CD14-positive monocyte (primary cell): ENCODE measurements at regions not wholly inside any gene's neighbourhood (a gene's known extent, or its start where the extent isn't known, plus 50 kb on each side); places are given as distances from the start of the nearest gene placed in this dataset.

Source experiments
- DNase-seq, 3 donors: peaks; one replicate each; pipeline ENCODE4 v3.0.0-alpha.2; 2011 to 2022
- H2AFZ ChIP-seq: 2 replicates; pipeline ENCODE4 v1.6.0; 2012; ENCODE audit warnings: mild to moderate bottlenecking, low read depth, low read length, inconsistent platforms; ENCODE audit not compliant: insufficient read depth, poor library complexity, severe bottlenecking
- H3K27ac ChIP-seq, 2 donors: 1 replicate in 1 of 2; 2 replicates in 1 of 2; pipeline ENCODE4 v1.5.1; 2012 to 2013; ENCODE audit warnings: low read length in 2 of 2, control low read depth in 1 of 2, inconsistent platforms in 1 of 2, low read depth in 1 of 2, mild to moderate bottlenecking in 1 of 2
- H3K27me3 ChIP-seq, 2 donors: one replicate each; pipeline versions ENCODE4 v1.6.0 to v1.6.1; 2011 to 2013; ENCODE audit warnings: low read length in 2 of 2; ENCODE audit not compliant: control insufficient read depth in 2 of 2, insufficient read depth in 2 of 2
- H3K36me3 ChIP-seq, 2 donors: replicated peaks in 1 of 2; 1 replicate in 1 of 2; 2 replicates in 1 of 2; pipeline versions ENCODE4 v1.5.1 to v1.6.1; 2012 to 2013; ENCODE audit warnings: low read length in 2 of 2, control low read depth in 1 of 2, inconsistent platforms in 1 of 2, mild to moderate bottlenecking in 1 of 2; ENCODE audit not compliant: insufficient read depth in 2 of 2, control insufficient read depth in 1 of 2
- H3K4me1 ChIP-seq, 2 donors: 1 replicate in 1 of 2; 2 replicates in 1 of 2; pipeline versions ENCODE4 v1.5.1 to v1.6.1; 2012 to 2013; ENCODE audit warnings: low read length in 2 of 2, control low read depth in 1 of 2, inconsistent platforms in 1 of 2, mild to moderate bottlenecking in 1 of 2, moderate library complexity in 1 of 2; ENCODE audit not compliant: insufficient read depth in 2 of 2, control insufficient read depth in 1 of 2
- H3K4me2 ChIP-seq: replicated peaks from 2 replicates; pipeline ENCODE3; 2012; ENCODE audit warnings: low read length, moderate library complexity, mild to moderate bottlenecking; ENCODE audit not compliant: poor library complexity, severe bottlenecking; ENCODE audit errors: extremely low read depth
- H3K4me3 ChIP-seq, 3 experiments: fragments of 200-600 bp in 1 of 3; sonication (generic) in 1 of 3; replicated peaks in 1 of 3; 1 replicate in 2 of 3; 2 replicates in 1 of 3; pipeline ENCODE4 v1.5.1; 2011 to 2013; ENCODE audit warnings: low read length in 3 of 3, mild to moderate bottlenecking in 3 of 3, control low read depth in 2 of 3, low read depth in 2 of 3, inconsistent platforms in 1 of 3, moderate library complexity in 1 of 3
- H3K79me2 ChIP-seq: 2 replicates; pipeline ENCODE4 v1.6.0; 2012; ENCODE audit warnings: mild to moderate bottlenecking, control low read depth, inconsistent platforms, low read length, moderate library complexity; ENCODE audit not compliant: insufficient read depth
- H3K9ac ChIP-seq: 2 replicates; pipeline ENCODE4 v1.6.0; 2017; ENCODE audit warnings: low read length, mild to moderate bottlenecking; ENCODE audit not compliant: insufficient read depth, poor library complexity, severe bottlenecking
- H3K9me3 ChIP-seq, 2 donors: replicated peaks in 1 of 2; 1 replicate in 1 of 2; 2 replicates in 1 of 2; pipeline versions ENCODE4 v1.5.1 to v1.6.1; 2012 to 2013; ENCODE audit warnings: low read length in 2 of 2, control low read depth in 1 of 2; ENCODE audit not compliant: control insufficient read depth in 1 of 2, insufficient read depth in 1 of 2
- H4K20me1 ChIP-seq: 2 replicates; pipeline ENCODE4 v1.6.0; 2012; ENCODE audit warnings: mild to moderate bottlenecking, low read length, control low read depth, moderate library complexity; ENCODE audit not compliant: insufficient read depth
- H3K27ac Mint-ChIP-seq, 7 donors: one replicate each; pipeline ENCODE4 v1.8.0; 2020; ENCODE audit warnings: mild to moderate bottlenecking in 7 of 7, mixed read lengths in 7 of 7, moderate library complexity in 6 of 7, inconsistent platforms in 2 of 7
- H3K27me3 Mint-ChIP-seq, 3 donors: one replicate each; pipeline ENCODE4 v1.8.0; 2021 to 2022; ENCODE audit warnings: low read depth in 3 of 3, mild to moderate bottlenecking in 3 of 3, mixed read lengths in 3 of 3, moderate library complexity in 3 of 3, inconsistent platforms in 1 of 3
- H3K36me3 Mint-ChIP-seq, 2 donors: one replicate each; pipeline ENCODE4 v1.8.0; 2020; ENCODE audit warnings: mixed read lengths in 2 of 2, inconsistent platforms in 1 of 2, mild to moderate bottlenecking in 1 of 2
- H3K4me1 Mint-ChIP-seq: one replicate; pipeline ENCODE4 v1.8.0; 2020; ENCODE audit warnings: mild to moderate bottlenecking, mixed read lengths
- H3K4me3 Mint-ChIP-seq, 2 donors: one replicate each; pipeline ENCODE4 v1.8.0; 2020; ENCODE audit warnings: mild to moderate bottlenecking in 2 of 2, mixed read lengths in 2 of 2, moderate library complexity in 1 of 2
- H3K9me3 Mint-ChIP-seq, 7 donors: one replicate each; pipeline ENCODE4 v1.8.0; 2020 to 2022; ENCODE audit warnings: mixed read lengths in 7 of 7, mild to moderate bottlenecking in 6 of 7, moderate library complexity in 6 of 7, inconsistent platforms in 2 of 7
- CTCF ChIP-seq: fragments of 200-600 bp; IDR thresholded peaks from one replicate; pipeline ENCODE4 v1.8.0; 2022; ENCODE audit warnings: antibody characterized with exemption, mild to moderate bottlenecking
- WGBS: methylation state at CpG from one replicate; pipeline ENCODE4 v1.1.5; 2013; ENCODE audit warnings: missing lambda C conversion rate; ENCODE audit not compliant: insufficient coverage; 5-methylcytosine and 5-hydroxymethylcytosine counted together
- intact Hi-C, 2 donors: fragments of 100-400 bp; cut with micrococcal nuclease; formaldehyde crosslinking; loops; one replicate each; pipeline versions ENCODE4 v1.15.0 to v1.15.1; 2023

GRCh38 chr1:101652484-101652883 lies 344.2 kb downstream of the OLFM3 start:
- no peak overlapping the region for H3K9ac ChIP-seq
- no CpG with 5 or more reads among the region's 3 CpGs for WGBS
- no peaks in the 10 kb centered on the region for H3K36me3 ChIP-seq
- H3K27me3 ChIP-seq: no peaks in the 10 kb centered on the region
- H3K9me3 ChIP-seq: peaks cover 0 to 9% of the 10 kb centered on the region in 2 donors
- TF ChIP-seq CTCF: no peak
- H3K79me2 ChIP-seq: no peaks in the 10 kb centered on the region
- peaks cover 0 to 2% (median 2%) of the 10 kb centered on the region in 3 donors for H3K27me3 Mint-ChIP-seq
- H3K9me3 Mint-ChIP-seq: peaks cover 2 to 11% (median 8%) of the 10 kb centered on the region in 7 donors
- H3K4me3 Mint-ChIP-seq: no peak overlapping the region
- H3K4me1 ChIP-seq: no peaks in the 10 kb centered on the region
- intact Hi-C loops: no loop called here
- no peak overlapping the region for H2AFZ ChIP-seq
- no peaks in the 10 kb centered on the region for H4K20me1 ChIP-seq
- H3K27ac Mint-ChIP-seq: no peak overlapping the region
- no peak overlapping the region for H3K27ac ChIP-seq
- no peak overlapping the region for H3K4me3 ChIP-seq
- H3K4me1 Mint-ChIP-seq: no peaks in the 10 kb centered on the region
- no peak overlapping the region for H3K4me2 ChIP-seq
- no peak for DNase-seq
- no peaks in the 10 kb centered on the region for H3K36me3 Mint-ChIP-seq

- peaks cover 0 to 12% of the 10 kb centered on the region in 2 donors for H3K9me3 ChIP-seq
- H3K79me2 ChIP-seq: no peaks in the 10 kb centered on the region
- no peaks in the 10 kb centered on the region for H4K20me1 ChIP-seq
- no peak overlapping the region for H3K4me3 ChIP-seq
- peaks cover 3 to 14% (median 9%) of the 10 kb centered on the region in 7 donors for H3K9me3 Mint-ChIP-seq
- no peaks in the 10 kb centered on the region for H3K4me1 ChIP-seq
- no peaks in the 10 kb centered on the region for H3K4me1 Mint-ChIP-seq
- TF ChIP-seq CTCF: no peak
- no peaks in the 10 kb centered on the region for H3K27me3 ChIP-seq
- intact Hi-C loops: no loop called here
- H3K27me3 Mint-ChIP-seq: peaks cover 0 to 2% (median 2%) of the 10 kb centered on the region in 3 donors
- no peak overlapping the region for H3K4me3 Mint-ChIP-seq
- H2AFZ ChIP-seq: no peak overlapping the region
- no peak for DNase-seq
- WGBS: 57% methylated on average over 1 of the region's 3 CpGs
- no peak overlapping the region for H3K9ac ChIP-seq
- H3K27ac Mint-ChIP-seq: no peak overlapping the region
- H3K4me2 ChIP-seq: no peak overlapping the region
- H3K36me3 ChIP-seq: no peaks in the 10 kb centered on the region
- H3K27ac ChIP-seq: no peak overlapping the region
- H3K36me3 Mint-ChIP-seq: no peaks in the 10 kb centered on the region
Measured at GRCh38 chr1:101653482-101653946, 343.2 kb downstream of the OLFM3 start.
